8988T (cell line): ENCODE measurements at regions not wholly inside any gene's neighbourhood (a gene's known extent, or its start where the extent isn't known, plus 50 kb on each side); places are given as distances from the start of the nearest gene placed in this dataset.

ENCODE experiments used
- DNase-seq: peaks from one replicate; pipeline ENCODE4 v3.0.0; 2011

DNA sequence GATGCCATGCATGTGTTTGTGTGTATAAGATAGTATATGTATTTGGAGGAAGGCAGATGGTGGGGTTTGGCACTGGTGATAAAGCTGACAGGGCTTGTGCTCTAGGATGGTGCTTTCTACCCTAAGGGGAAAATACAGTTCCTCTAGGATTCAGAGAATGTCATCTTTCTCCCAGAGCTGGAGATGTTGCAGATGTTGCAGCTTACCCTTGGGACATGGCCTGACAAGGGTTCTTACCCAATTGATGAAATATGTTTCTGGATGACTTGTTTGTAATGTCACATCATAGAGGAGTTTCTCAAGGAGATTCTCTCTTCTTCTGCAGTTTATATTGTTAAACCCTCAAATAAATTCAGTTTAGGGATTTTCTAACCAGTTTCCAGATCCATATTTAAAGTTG, 52.5 kb upstream of the PITX2 start:
- no peak for DNase-seq

DNA sequence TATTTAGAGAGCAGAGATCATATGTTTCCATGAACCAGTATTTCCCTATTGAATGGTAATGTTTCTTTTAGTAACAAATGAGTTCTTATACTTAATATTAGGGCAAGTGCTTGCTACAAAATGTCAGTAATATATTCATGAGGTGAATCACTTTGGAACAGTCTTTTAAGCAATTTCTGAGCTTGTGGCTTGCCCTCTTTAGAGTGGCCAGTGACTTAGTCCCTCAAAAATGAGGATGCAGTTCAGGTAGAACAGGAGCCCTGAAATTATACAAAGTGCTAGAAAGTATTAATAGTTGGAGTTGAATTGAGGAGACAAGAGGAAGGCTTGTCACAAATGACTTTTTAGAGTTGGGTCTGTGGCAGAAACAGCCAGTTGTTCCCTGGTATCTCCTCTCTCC, 53.4 kb upstream of the PITX2 start:
- DNase-seq: no peak

DNA sequence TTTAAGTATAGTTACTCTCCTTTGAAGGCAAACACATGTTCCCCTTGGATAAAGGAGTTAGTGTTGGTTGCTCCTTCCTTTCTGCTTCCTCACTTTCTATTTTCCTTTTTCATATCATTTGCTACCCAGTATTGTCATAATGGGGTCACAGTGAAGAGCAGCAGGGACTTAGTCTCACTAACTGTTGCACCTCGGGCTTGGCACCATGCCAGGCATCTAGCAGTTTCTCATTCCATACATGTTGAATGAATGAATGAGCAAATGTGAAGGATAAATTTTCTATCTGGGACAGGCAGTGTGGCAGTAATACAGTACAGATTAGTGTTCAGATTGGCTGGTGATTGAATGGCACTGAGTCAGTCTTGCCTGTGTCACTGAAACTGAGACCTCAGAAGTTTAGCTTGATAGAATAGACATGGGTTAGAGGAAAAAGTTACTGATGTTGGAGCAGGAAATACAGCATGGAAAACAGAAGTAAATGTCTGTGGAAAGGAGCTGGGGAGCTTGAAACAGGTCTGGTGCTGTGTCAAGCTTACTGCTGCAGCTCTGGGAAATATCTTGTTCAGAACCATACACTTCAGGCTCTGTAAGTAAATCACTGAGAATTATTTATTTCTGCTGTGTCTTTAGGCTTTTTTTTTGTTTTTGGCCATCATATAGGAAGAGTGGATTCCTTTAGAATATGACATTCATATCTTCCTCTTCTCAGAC, 55.8 kb upstream of the PITX2 start:
- DNase-seq: no peak

DNA sequence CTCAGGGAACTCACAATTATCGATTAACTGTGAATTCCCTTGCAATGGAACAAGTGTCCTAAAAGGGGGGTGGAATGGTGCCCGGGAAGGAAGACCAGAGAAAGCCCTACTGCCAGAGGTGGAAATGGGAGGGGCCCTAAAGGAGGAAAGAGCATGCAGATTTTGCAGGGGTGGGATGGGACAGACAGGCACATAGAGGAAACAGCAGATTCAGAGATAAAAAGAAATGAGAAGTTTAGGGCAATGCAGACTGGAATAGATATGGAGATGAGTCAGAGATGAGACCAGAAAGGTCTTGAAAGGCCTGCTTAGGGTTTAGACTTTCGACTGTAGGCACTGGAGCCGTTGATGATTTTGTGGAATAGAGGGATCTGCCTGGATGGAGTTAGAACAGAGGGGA, 57.4 kb upstream of the PITX2 start:
- DNase-seq: no peak

DNA sequence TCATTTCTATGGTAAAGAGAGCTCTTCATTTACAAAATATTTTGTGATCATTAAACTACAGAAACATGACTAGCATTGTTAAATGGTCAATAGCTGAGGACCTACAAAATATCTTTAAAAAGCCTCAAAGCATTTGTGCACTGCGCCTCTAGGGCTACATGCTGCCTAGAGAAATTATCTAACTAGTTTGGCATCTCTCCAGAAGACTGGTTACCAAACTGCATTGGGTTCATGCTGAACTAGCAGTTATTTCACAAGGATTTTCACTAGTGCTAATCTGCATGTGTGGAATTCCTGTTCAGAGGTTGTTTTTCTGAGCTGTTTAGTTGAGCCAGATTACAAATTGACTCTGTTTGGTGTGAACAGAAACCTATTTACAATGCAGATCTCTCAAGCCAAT, 58.5 kb upstream of the PITX2 start:
- DNase-seq: no peak

DNA sequence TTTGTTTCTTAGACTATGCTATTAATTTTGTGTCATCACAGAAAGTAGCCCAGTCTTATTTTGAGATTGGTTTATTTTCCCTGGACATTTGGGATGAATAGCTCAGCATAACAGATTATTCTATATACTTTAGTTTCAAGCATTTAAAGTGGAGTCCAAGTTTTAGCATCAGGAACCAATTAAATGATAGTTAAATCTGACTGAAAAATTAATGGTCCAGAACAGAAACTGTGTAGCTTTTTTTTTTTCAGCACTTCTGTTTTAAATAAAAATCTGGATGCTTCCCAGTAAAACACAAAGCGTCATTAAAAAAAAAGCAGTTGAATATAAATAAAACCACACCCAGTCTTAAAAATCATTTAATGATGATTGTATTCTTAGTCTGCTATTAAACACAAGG, 59.4 kb upstream of the PITX2 start:
- no peak for DNase-seq

DNA sequence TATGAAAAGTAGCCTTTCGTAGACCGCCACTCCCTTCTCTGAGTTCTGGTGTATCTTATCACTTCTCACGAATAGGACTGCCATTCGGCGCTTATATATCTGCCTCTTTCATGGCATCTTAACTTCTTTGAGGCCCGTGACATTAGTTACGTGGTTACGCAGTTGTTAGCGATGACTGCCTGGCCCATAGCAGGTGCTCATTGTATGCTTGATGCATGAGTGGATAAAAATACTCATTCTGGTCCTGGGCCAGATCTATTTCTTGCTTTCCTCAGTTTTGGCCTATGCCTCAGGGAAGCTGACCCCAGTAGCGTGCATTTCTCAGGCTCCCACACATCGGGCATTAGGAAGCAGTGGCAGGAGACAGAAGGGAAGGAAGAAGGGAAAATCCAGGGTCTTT, 60.7 kb upstream of the PITX2 start:
- no peak for DNase-seq

DNA sequence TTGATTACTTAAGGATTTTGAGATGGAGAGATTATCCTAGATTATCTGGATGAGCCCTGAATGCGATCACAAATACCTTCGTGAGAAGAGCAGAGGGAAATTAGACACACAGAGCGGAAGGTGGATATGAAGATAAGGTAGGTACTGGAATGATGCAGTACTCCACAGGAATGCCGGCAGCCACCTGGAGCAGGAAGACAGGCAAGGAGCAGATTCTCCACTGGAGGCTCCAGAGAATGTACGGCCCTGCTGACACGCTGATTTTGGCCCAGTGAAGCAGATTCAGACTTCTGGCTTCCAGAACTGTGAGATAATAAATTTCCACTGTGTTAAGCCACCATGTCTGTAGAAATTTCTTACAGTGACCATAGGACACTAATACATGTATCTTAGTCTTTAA, 79.4 kb upstream of the PITX2 start:
- no peak for DNase-seq

DNA sequence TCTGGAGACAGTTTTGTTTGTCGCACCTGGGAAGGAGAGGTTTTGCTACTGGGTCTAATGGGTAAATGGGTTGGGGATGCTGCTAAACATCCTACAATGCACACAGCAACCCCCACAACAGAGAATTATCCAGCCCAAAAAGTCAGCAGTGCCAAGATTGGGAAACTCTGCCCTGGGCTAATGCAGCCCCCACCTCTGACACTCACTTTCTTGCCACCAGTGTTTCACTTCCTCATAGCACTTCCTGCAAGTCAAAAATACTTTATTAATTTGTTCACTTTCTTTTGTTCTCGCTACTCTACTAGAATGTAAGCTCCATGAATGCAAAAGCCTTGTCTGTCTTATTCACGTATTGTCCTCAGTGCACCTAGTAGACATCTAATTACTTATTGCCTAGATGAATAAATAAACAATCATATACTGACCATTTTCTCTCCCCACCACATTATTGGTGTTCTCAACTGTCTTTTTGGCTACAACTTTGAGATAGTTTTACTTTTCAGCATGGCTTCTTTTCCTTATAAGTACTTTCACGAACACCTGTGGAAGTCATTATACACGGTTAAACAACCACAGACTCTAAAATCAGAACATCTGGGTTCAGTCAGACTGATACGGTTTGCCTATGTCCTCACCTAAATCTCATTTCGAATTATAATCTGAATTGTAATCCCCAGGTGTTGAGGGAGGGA, 82.0 kb upstream of the PITX2 start:
- no peak for DNase-seq

DNA sequence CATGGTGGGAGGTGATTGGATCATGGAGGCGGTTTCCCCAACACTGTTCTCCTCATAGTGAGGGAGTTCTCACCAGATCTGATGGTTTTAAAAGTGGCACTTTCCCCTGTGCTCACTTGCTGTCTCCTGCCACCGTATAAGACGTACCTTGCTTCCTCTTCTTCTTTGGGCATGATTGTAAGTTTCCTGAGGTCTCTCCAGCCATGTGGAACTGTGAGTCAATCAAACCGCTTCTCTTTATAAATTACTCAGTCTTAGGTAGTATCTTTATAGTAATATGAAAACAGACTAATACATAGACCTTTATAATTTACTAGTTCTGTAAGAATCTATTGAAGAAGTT, 82.5 kb upstream of the PITX2 start:
- no peak for DNase-seq

DNA sequence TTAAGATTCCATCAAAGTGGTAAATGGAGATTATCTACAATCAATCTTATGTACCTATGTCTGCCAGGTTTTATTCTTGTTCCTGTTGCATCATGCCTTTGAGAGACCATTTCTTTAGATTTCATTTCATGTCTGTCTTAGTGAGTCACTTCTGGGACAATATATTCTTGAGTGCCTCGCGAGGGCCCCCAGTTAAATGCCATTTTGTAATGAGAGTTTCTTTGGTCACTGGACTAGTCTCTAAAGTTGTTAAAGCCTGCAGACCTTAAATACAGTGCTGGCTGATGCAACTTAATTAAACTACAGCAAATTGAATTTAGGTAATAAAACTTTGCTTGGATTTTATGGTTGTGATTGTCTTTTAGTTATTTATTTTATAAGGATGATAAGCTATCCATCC, 87.2 kb upstream of the PITX2 start:
- DNase-seq: no peak

DNA sequence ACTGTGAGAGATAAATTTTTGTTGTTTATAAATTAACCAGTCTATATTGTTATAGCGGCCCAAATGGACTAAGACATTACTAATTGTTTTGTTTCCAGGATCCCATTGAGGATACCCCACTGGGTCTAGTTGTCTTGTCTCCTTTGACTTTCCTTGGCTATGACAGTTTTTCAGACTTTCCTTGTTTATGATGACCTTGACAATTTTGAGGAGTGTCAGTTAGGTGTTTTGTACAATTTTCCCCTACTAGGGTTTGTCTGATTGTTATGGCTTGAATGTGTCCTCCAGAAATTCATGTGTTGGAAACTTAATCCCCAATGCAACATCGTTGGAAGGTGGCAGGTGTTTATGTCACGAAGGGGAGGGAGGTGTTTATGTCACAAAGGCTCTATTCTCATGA, 89.6 kb upstream of the PITX2 start:
- no peak for DNase-seq

DNA sequence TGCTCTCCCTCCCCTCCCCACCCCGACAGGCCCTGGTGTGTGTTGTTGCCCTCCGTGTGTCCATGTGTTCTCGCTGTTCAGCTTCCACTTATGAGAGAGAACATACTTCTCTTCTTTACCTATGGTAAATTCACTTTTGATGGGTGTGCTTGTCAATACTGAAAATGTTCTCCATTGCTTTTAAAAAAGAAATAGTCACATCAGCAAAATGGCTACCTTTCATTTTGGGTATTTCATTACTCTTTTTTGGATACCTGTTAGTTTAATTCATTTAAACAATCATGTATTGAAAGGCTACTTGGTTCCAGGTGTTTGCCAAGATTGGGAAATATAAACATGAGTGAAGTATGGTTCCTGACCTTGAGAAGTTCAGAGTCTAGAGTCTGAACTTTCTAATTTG, 107.4 kb upstream of the PITX2 start:
- DNase-seq: no peak

DNA sequence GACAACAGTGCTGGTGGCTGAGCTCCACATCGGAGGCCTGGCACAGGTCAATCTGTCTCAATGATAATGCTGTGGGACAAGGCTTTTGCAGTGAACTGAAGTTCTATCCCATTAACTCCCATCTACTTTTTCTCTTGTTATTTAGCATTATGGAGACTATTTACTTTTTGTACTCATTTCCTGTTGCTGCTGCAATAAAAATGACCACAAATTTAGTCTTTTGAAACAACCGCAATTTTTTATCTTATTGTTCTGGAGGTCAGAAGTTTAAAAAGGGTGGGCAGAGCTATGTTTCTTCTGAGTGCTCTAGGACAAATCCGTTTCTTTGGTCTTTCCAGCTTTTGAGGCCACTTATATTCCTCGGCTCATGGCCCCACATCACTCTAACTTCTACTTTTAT, 111.0 kb upstream of the PITX2 start:
- DNase-seq: no peak

DNA sequence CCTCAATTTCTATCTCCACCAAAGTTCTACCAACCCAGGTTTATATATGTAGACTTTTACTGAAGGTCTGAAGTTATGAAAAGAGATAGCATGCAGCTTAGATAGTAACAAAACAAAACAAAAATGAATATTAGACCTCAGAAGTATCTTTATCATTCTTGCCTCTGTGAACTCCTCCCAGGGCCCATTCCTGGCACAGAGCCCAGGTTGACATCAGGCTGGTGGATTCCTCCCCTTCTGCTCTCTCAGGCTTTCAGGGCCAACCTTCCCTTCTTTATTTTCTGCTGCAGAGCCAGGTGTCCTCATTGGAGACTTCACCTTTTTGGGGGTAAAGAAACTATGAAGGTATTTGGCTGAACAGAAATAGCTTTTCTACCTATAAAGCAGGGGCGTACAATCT, 112.8 kb upstream of the PITX2 start:
- no peak for DNase-seq

DNA sequence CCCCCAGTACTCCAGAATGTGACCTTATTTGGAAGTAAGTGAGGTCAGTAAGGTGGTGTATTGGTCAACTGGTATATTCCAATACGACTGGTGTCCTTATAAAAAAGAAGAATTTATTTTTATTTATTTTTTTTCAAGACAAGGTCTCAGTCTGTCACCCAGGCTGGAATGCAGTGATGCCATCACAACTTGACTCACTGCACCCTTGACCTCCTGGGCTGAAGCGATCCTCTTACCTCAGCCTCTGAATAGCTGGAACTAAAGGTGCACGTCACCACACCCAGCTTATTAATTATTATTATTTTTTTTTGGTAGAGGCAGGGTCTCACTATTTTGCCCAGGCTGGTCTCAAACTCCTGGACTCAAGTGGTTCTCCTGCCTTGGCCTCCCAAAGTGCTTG, 115.1 kb upstream of the PITX2 start:
- no peak for DNase-seq

DNA sequence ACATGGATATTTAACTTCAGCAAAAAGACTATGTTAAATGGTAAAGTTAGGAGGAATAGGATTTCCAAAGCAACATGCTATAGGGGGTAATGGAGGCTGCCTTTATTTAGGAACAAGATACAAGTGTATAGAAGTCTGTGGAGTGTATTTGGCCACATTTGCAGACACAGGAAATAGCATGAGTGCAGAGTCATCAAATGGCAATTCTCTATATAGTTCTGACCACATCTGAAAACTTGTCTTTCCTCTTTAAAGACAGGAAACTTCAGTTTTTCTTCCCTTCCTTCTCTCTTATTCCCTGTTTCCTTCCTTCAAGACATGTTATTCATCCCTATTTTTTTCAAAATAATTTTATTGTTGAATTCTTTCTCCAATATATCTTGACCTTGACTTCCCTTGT, 119.3 kb upstream of the PITX2 start:
- no peak for DNase-seq

DNA sequence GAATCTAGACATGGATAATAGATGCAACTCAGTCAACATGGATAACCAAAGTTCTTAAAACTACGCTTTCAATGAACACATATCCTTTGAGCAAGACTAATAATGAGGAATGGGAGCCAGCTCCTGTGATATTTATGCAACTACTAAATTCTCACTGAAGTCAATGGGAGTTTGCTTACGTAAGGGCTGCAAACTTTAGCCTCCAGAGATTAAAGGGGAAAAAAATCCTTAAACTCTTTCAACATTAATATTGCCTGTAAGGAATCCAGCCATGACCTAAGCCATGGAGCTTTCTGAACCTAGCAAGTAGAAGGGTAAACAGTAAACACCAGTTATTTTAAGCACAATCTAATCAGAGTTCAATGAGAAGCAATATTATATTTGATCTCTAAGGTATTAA, 125.2 kb upstream of the PITX2 start:
- no peak for DNase-seq

DNA sequence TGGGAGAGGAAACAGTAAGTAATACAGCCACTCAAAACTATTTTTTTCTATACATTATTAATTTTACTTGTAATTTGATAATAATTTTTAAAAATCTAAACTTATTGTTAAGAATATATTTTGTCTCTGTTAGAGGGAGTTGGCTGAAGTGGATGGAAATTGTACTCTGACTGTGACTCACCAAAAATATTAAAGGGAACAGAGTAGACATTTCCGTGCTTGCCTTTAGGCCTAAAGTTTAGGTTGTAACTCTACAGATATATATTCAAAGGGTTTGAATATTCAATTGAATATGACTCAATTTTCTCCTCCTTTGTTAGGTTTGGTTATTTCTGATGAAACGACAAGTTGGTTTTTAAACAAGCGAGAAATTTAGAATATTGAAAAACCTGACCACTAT, 128.3 kb upstream of the PITX2 start:
- DNase-seq: no peak

DNA sequence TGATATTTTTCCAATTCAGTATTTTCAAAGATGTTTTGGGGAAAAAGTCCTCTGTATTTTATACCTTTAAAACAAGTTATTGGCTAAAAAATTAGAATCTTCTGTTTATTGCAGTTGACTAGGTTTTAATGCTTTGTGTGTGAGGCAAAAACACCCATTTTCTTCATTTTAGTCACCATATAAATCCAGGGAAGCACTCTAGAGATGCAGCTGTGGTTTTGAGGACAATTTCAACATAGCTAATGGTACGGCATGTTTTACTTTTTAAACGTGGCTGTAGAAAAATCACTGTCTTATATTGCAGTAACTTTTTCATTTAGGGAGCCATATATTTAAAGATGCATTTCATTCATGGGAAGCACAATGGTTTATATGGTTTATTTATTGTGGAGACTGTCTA, 129.1 kb upstream of the PITX2 start:
- DNase-seq: no peak

DNA sequence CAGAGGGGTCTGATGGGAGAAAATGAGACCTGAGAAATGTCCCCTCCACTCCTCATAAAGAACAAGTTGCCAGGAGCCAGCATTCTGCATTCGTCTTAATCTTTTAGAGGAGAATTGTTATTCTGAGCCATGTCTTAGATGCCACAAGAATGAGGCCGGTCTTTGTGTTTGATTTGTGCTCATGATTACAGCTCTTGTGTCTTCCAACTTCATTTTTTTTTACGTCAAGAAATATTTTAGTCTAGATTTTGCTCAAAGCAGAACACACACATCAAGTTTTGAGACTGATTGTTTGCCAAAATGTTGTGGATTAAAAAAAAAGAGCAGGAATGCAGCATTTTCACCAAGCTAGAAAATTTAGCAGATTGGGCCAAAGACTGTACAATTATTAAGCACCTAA, 130.6 kb upstream of the PITX2 start:
- no peak for DNase-seq

DNA sequence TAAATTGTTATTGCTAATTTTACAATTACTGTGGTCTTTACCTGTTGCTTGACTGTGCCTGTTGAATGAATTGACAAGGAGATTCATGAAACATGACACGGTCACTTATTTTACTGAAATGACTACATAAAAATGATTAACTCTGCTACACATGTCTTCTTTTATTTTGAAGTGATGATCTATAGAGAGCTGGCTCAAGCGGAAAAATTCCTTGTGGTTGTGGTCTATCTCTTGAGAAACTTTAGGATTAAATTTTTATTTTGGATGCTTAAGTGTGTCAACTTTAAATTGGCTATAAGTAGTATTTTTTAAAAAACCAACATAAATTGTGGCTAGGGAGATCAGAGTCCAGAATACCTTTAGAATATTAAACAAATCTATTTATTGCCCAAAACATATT, 131.8 kb upstream of the PITX2 start:
- no peak for DNase-seq

DNA sequence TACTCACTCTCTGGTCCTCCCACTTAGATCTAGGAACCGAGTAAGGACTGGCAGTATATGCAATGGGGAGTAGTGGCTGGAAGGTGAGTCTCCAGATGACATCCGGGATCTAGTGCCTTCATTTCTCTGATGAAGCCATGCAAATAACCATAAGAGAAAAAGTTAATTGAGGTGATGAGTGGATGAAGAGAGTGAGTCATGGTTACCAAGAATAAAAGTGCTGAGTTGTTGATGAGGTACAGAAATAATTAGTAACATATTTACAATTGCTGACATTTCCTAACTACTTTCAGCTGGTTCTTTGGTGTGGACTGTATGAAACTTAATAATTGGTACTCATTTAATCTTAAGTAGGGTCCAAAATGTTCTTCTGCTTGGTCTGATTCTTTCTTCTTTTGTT, 146.7 kb upstream of the PITX2 start:
- DNase-seq: no peak

DNA sequence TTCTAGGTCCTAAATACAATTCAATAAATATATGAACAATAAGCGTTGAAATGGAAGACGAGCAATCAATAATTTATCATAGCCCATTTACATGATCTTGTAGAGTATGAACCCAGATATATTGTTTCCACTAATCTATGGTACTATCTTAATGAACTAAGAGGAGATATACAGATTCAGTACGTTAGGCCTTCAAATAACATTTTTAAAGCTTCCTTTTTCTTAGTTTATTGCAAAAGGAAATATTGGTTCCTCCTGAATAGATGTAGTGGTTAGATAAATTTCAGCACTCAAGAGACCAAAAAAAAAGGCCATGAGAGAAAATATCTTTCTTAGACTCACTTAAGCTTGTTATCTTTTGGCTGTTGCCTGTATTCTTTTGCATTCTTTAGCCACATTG, 147.5 kb upstream of the PITX2 start:
- DNase-seq: no peak

DNA sequence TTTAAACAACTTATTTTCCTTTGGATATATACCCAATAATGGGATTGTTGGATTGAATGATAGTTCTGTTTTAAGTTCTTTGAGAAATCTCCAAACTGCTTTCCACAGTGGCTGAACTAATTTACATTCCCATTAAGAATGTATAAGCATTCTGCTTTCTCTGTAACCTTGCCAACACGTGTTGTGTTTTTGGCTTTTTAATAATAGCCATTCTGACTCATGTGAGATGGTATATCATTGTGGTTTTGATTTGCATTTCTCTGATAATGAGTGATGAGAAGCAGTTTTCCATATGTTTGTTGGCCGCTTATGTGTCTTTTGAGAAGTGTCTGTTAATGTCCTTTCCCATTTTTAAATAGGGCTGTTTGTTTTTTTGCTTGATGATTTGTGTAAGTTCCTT, 155.6 kb upstream of the PITX2 start:
- no peak for DNase-seq
